M059J (cell line): ENCODE measurements at regions not wholly inside any gene's neighbourhood (a gene's known extent, or its start where the extent isn't known, plus 50 kb on each side); places are given as distances from the start of the nearest gene placed in this dataset.
"Not testable (repeated sequence)": the region's sequence is repeated elsewhere in the genome, so short reads cannot be mapped to it uniquely, and the experiment has no call there.

ENCODE experiments used
- DNase-seq: peaks from one replicate; pipeline ENCODE4 v3.0.0-alpha.2; 2012; ENCODE audit warnings: low read depth

DNA sequence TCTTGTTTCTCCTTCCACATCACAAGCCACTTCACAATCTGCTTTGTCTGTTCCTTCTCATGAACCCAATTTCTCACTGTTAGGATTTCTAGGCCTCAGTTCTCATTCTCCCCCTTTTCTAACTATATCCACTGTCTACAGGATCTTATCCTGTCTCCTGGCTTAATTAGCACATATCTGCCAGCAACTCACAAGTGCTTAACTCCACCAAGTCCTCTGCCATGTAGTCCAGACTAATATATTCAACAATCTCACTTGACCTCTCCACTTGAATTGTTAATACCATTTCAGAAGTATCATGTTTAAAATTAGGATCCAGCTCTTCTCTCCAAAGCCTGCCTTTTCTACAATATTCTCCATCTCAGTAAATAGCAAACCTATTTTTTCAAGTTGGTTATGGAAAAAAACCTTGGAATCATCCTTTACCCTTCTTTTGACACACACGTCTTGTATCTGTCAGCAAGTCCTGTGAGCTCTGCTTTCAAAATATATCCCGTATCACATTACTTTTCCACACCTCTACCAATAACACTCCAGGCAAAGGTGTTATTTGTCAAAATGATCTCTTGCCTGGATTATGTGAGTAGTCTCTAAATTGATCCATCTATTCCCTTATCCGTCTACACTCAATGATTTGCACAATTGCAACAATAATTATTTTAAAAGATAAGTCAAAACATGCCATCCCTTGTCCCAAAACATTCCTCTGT, 127.2 kb upstream of the SLIT2 start:
- DNase-seq: no peak

DNA sequence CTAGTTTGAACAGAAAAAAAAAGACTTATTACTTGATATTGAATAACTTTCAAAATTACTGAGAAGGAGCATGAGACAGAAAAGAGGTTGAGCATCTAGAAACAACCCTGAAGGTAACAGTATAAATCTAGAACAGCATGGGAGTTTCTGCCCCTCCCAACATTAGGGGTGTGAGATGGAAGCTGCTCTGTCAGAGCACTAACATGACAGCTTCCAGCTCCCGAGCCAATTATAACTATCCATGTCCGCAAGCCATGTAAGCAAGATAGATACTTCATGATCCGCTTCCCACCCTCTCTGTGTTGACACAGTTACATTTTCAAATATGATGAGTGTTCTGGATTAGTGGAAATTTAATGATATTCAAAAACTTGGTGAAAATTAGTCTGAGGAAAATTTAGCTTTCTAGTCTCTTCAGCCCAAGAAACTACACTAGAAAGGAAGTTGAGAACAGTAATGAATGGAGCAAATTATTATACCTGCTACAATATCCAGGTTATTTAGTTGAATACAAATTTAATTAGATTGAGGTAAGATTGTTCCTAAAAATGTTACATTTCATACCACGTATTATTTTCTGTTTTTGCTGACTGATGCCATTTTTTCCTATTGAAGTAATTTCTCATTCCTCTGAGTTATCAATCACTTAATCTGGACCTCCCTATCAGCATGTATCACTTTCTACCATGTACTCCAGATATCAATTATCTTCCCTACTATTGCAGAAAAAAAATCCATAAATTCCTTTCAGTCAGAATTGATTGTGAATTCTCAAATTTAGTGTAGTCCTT, 129.3 kb upstream of the SLIT2 start:
- no peak for DNase-seq

DNA sequence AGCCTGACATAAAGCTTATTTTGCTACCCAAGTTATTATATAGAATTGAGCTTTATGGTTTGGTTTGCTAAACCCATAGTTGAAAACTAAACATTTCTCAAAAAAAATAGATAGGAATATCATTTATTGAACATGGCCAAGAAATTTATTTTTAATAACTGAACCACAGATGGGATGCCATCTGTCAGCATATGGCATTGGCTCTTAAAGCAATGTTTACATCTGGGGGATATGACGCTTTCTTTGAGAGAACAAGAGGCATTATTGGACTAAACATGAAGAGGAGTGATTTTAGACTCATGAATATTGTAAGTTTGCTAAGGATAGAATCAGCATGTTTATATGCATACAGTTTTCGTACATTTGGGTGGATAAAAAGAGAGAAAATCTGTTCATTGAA, 132.6 kb upstream of the SLIT2 start:
- DNase-seq: no peak

DNA sequence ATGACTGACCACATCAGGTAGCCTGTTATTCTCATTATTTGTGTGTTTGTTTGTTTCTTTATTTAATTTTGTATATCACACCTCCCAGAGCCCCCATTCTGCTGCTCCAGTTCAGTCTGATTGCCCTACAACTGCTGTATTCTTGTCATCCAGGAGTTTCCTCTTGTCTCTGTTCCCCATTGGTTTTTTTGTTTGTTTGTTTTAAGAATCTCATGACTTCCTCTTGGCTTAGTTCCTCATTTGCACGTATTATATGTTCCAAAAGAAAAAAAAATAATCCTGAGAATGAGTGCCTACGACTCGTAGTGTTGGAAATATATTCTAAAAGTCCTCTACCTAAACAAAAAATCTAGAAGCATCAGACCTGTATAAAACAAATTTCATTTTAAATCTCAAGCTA, 142.3 kb upstream of the SLIT2 start:
- peak; percentile 10 for DNase-seq

DNA sequence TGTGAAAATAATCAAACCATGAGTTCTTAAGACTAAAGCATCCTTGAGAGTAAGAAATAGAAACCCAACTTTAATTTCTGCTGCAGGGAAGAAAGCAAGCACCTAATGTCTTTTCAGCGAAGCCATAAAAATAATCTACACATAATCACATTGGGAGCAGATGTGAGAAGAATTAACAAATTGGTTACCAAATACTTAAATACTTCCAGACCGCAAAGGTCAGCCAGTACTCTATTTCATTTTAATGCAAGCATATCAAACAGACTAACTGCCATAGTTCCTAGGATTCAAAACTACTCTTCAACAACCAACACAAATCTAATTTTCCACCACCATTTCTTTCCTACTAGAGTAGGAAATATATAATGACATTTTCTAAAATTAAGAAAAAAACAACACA, 144.8 kb upstream of the SLIT2 start:
- no peak for DNase-seq

DNA sequence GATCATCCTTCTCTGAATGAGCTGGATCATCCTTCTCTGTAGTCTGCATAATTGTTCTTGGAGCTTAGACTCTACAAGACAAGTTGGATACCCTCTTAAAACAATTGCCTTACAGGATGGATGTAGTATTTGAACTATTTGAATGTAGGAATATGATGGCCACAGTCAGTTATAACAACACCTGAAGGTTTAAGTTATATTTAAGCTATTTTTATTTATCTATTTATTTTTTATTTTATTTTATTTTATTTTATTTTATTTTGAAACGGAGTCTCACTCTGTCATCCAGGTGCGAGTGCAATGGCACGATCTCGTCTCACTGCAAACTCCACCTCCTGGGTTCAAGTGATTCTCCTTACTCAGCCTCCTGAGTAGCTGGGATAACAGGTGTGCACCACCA, 149.9 kb upstream of the SLIT2 start:
- DNase-seq: no peak

DNA sequence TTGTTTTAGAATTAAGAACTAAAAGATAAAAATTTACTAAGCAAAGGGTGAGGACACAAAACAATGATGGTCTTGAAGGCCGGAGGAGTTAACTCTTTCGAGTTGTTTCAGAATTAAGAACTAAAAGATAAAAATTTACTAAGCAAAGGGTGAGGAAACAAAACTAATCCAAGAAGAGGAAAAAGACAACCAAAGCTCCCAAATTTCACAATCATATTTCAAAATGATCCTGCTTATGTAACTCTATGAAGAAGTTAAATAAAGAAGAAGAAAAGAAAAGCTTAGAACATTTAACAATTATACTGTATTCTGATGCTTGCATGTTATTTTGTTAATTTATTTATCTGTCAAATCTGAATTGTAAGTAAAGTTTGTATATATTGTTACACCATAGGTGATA, 154.8 kb upstream of the SLIT2 start:
- no peak for DNase-seq

DNA sequence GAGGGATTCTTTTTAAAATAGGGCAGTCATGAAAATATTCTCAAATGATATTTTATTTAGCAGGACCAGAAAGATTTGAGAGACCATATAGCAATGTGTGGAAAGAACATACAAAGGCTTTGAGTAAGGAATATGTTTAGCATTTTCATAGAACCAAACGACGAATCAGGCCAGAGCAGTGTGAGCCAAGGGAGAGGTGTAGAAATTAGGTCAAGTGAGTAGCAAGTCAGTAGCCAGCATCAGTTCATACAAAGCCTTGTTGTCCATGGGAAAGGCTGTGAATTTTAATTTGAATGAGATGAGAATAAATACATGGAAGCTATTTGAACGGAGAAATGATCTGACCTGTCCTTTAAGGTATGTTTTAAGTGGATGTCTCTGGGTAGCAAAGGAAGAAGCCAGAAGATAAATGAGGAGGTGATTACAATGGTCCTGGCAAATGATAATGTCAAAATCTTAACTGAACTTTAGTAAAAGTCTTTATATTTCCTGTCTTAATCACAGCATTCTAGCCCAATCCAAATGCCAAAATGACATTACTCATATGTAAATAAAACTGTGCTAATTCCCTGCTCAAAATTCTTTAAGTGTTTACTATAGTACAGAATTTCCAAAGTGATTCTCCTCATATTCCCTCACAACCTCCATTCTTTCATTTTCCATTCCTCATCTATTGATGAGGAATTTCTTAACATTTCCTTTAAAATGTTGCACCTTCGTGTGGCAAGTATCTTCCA, 155.7 kb upstream of the SLIT2 start:
- peak; percentile 16 for DNase-seq

DNA sequence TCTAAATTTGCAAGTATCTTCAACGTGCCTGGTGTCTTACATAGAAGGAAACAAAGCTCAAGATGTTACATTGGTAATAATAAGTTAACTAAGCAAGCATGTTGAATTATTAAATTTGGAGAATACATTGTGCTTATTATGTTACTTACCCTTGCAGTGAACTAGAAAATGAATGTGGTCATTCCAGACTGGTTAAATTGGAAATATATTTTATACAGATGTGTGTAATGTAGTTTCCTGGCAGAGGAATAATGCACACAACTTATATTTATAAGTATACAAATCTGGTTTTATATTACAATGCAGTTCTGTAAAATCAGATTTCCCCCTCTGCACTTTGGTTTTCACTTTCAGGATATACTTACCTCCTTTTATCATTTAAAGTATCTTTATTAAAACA, 159.9 kb upstream of the SLIT2 start:
- no peak for DNase-seq

DNA sequence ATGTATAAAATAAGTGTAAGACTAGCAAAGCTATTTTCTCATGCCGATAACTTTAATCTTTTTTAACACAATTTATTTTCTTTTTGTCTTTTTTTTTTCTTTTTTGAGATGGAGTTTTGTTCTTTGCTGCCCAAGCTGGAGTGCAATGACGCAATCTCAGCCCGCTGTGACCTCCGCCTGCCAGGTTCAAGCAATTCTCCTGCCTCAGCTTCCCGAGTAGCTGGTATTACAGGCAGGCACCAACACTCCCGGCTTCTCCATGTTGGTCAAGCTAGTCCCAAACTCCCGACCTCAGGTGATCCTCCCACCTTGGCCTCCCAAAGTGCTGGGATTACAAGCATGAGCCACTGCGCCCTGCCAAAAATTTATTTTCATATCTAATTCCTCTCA, 164.2 kb upstream of the SLIT2 start:
- no peak for DNase-seq

DNA sequence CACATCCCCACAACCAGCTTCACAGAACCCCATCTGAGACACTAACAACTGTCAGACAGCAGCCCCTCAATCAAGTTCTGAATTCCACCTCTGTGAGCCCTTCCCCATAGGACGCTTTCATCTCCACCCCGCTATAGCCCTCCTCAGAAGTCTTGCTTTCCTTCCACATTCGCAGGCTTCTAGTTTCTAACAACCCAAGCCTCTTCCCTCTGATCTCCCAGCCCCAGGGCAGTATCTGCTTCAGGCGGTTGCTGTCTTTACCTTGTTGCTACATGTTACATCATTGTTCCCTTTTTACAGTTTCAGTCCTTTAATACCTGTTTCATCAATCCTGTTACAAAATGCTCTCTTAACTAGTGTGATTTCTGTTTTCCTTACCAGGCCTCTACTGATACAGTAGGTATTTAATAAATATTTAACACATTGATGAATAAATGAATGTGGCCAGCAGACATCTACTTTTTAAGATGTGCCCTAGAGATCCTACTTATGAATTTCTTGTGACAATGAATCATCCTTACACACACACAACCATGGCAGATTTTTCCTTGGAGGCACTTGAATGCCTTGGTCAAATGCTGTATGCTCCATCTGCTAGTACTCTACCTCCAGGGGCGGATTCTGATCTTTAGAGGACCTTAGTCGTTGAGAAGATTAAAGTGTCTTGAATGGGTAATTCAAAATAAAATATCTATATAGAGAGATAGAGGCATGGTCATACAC, 164.7 kb upstream of the SLIT2 start:
- no peak for DNase-seq

DNA sequence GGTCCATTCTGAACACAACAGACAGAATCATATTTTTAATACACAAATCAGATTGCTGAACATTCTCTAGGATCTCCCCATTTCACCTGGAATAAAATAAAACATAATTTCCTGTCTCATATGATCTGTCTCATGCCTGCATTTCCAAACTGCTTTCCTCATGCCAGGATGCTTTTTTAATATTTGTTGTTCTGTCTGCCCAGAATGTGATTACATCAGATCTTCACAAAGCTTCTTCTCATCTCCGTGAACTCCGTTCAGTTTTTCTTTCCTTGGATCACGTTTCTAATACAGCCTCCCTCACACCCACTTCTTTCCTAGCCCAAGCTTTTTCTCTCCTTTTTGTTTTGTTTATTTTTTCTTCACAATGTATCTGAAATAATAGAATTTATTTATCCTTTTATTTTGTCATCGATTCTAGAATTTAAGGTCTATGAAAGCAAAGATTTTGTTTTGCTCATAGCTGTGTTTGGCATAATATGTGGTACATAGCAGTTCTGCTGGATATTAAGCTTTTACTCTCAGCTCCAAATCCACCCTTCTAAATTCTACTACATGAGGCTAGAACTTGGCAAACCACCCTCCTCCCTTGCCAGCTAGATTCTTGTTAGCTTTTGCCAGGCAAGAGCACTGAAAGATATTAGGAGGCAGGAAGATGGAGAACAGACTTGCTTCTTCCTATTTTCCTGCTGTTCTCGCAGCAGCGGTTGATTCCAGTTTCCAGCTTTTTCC, 165.5 kb upstream of the SLIT2 start:
- no peak for DNase-seq

DNA sequence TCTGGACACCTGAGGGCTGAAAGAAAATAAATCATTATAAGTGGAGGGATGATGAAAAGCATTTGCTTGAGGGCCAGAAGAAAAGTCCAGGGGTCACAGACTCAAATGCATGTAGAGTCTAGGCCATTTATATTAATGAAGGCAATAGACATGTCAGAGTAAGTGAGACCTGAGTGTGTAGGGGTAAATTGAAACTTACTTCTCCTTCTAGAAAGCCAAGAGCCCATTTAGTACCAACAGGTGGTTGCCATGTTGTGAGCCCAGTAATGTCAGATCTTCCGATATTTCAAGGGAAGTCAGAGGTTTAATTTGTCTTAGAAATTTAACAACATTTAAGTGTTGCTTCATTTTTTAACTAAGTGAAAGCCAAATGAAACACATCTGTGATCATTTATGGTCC, 166.1 kb upstream of the SLIT2 start:
- no peak for DNase-seq

DNA sequence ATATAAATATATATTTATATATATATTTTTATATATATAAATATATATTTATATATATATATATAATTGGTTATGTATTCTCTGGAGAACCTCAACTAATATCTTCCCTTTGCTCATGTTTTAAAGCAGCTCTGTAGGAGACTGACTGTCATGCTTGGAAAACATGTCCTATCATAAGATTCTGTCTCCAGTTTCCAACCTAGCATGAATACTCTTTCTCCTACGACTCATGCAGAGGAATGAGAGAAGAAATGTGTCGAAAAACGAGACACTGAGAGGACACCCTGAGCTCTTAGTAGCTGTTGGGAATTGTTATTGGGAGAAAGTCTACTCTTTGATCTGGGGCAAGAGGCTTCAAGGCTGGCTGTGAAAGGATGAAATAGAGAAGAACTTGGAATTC, 166.5 kb upstream of the SLIT2 start:
- DNase-seq: no peak

DNA sequence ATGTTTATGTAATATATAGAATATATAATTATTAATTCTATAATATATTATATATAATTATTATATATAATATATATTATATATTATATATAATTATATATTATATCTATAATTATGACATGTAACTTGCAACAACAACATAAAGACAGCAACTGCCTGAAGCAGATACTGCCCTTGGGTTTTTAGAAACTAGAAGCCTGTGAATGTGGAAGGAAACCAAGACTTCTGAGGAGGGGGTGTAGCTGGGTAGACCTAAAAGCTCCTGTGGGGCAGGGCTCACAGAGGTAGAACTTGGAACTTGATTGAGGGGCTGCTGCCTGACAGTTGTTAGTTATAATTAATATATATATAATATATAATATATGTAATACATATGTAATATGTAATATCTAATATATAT, 167.2 kb upstream of the SLIT2 start:
- peak; percentile 10 for DNase-seq

DNA sequence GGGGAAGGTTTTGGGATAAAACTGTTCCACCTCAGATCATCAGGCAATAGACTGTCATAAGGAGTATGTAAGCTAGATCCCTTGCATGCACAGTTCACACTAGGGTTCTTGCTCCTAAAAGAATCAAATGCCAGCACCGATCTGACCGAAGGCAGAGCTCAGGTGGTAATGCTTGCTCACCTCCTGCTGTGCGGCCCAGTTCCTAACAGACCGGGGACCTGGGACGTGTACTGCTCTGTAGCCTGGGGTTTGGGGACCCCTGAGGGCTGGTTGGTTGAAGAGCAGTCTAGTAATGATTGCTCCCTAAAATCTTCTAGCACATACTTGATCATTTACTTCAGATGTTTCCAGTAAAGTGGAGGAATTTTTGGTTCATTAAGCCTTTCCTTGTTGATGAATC, 173.1 kb upstream of the SLIT2 start:
- no peak for DNase-seq

DNA sequence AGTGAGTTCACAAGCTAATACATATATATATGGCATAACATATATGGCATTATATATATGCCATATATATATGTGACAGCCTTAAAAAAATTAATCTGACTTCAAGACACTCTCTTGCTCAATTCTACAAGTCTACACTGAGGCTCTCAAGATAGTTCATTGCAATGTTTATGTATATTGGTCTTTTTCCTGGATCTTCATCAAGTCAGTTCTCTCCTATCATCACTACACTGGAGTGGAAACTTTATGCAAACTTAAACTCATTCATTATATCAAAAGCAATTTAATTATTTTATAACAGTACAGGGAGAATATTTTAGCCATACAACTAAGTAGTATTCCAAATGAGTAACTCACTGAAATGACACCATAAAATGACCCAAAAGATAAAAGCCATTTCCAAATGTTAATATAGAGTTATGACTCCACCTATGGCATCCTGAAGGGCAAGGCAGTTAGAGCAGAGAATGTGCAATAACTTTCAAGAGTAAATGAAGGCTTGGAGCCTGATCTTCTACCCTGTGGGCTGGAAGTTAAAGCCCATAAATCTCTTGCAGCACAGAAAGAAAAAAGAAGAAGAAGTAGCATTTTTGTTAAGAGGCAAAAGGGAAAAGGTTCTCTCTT, 176.3 kb upstream of the SLIT2 start:
- DNase-seq: peak; percentile 20

DNA sequence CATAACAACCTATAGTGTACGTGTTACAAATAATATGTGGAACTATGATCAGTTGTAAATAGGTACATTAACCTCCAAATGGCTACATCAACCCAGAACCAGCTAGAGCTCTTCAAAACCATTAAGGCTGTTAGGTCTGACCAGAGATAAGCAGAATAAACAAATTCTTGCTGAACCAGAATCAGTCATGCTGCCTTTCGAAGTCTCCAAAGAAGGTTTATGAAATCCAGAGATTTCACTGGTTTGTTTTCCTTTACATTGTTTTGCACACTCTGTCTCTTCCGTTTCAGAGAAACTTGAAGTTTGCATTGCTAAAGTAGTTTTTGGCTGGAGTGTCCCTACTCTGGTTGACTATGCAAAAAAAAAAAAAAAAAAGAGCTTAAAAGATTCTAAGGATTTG, 177.3 kb upstream of the SLIT2 start:
- DNase-seq: no peak

DNA sequence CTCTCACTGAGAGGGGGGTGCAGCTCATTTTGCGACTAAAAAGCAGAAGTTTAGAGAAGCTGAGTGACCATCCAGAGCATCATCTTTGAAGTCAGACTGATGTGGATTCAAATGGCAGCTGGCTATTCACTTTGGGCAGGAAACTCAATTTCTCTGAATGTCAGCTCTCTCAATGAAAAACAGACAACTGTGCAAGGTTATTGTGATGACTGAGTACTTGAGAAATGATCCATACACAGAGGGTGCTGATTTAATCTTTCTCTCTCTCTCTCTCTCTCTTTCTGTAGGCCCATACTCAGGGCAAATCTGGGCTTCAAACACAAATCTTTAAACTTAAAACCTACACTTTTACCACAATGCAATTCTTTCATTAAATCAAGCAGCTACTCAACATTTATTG, 185.8 kb upstream of the SLIT2 start:
- no peak for DNase-seq

DNA sequence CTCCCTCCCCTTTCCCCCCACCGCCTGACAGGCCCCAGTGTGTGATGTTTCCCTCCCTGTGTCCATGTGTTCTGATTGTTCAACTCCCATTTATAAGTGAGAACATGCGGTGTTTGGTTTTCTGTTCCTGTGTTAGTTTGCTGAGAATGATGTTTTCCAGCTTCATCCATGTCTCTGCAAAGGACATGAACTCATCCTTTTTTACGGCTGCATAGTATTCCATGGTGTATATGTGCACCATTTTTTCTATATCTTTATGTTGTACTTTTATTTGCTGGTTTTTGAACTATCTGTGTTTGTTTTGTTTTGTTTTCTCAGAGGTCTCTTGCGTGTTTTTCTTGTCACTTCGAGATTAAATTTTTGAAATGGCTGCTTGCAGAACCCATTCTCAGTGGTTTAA, 188.8 kb upstream of the SLIT2 start:
- not testable (repeated sequence) for DNase-seq

DNA sequence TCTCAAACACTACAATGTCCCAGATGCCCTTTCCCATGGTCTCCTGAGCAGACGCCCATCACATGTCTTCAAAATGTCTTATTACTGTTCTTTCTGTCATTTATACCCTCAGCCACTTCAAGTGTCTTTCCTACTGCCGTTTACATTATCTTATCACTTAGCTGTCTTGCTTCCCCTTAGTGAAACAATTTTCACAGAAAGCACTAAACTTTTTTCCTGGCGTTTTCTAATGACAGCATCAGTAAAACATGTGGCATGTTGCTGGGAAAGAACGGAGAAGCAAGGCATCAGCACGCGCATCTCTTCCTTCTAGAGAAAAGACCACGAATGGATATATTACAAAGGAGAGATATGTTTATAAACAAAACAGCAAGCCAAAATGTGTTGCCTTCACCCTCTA, 189.7 kb upstream of the SLIT2 start:
- DNase-seq: no peak
